HG03045 (cell line): ENCODE measurements at regions not wholly inside any gene's neighbourhood (a gene's known extent, or its start where the extent isn't known, plus 50 kb on each side); places are given as distances from the start of the nearest gene placed in this dataset.

Experiments
- ATAC-seq: cut with Tn5 transposase; IDR thresholded peaks from one replicate; pipeline ENCODE4 v1.9.1; 2021; ENCODE audit warnings: mild to moderate bottlenecking, moderate library complexity; ENCODE audit not compliant: unreplicated experiment

GRCh38 chr16:65445313-65446260 lies 323.7 kb upstream of the CDH11 start:
- no peak for ATAC-seq

- no peak for ATAC-seq
Observed at GRCh38 chr16:65441501-65441900, 319.6 kb upstream of the CDH11 start.

GRCh38 chr16:65429504-65430181 lies 307.8 kb upstream of the CDH11 start:
- no peak for ATAC-seq

- no peak for ATAC-seq
Observed at GRCh38 chr16:65426484-65426883, 304.6 kb upstream of the CDH11 start.

GRCh38 chr16:65422934-65423333 lies 301.1 kb upstream of the CDH11 start:
- ATAC-seq = no peak

- no peak for ATAC-seq
Observed at GRCh38 chr16:65421596-65421995, 299.7 kb upstream of the CDH11 start.

GRCh38 chr16:65418435-65418834 lies 296.6 kb upstream of the CDH11 start:
- ATAC-seq = no peak

GRCh38 chr16:65415460-65415859 lies 293.6 kb upstream of the CDH11 start:
- no peak for ATAC-seq

GRCh38 chr16:65414284-65414984 lies 292.6 kb upstream of the CDH11 start:
- no peak for ATAC-seq

GRCh38 chr16:65413861-65414260 lies 292.0 kb upstream of the CDH11 start:
- no peak for ATAC-seq

GRCh38 chr16:65410801-65411200 lies 288.9 kb upstream of the CDH11 start:
- ATAC-seq = no peak

GRCh38 chr16:65409510-65409909 lies 287.6 kb upstream of the CDH11 start:
- no peak for ATAC-seq

GRCh38 chr16:65406933-65407332 lies 285.1 kb upstream of the CDH11 start:
- ATAC-seq = no peak

GRCh38 chr16:65406116-65406515 lies 284.3 kb upstream of the CDH11 start:
- no peak for ATAC-seq

GRCh38 chr16:65394281-65394680 lies 272.4 kb upstream of the CDH11 start:
- ATAC-seq = no peak

- ATAC-seq = no peak
Observed at GRCh38 chr16:65392806-65393565, 271.1 kb upstream of the CDH11 start.

- ATAC-seq = no peak
Observed at GRCh38 chr16:65388592-65388991, 266.7 kb upstream of the CDH11 start.

- no peak for ATAC-seq
Observed at GRCh38 chr16:65386672-65387071, 264.8 kb upstream of the CDH11 start.

GRCh38 chr16:65384441-65384840 lies 262.6 kb upstream of the CDH11 start:
- no peak for ATAC-seq

GRCh38 chr16:65377195-65377594 lies 255.3 kb upstream of the CDH11 start:
- no peak for ATAC-seq

GRCh38 chr16:65376601-65377000 lies 254.7 kb upstream of the CDH11 start:
- ATAC-seq = no peak
